GM18858 (cell line): ENCODE measurements at regions not wholly inside any gene's neighbourhood (a gene's known extent, or its start where the extent isn't known, plus 50 kb on each side); places are given as distances from the start of the nearest gene placed in this dataset.

Source experiments
- ATAC-seq: cut with Tn5 transposase; IDR thresholded peaks from one replicate; pipeline ENCODE4 v1.9.1; 2021; ENCODE audit not compliant: unreplicated experiment

GRCh38 chr13:89923736-89924135 is 1423.8 kb upstream of the MIR17HG start:
- ATAC-seq = no peak

DNA sequence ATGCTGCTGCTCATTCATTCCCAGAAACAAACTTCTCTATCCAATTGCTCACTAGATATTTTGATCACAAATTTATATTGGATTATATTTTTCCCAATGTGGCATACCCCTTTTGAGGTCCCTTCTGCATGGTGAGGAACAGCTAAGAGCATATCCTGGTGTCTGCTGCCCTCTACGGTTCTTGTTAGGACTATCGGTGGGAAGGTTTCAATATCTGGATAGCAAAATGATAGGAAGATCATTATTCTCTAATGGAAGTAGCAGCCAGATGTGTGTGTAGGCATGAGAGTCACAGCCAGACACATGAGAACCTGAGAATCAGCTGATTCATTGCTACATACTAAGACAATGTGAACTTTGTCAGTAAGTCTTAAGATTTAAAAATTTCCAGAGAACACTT is 1422.4 kb upstream of the MIR17HG start:
- ATAC-seq = no peak

DNA sequence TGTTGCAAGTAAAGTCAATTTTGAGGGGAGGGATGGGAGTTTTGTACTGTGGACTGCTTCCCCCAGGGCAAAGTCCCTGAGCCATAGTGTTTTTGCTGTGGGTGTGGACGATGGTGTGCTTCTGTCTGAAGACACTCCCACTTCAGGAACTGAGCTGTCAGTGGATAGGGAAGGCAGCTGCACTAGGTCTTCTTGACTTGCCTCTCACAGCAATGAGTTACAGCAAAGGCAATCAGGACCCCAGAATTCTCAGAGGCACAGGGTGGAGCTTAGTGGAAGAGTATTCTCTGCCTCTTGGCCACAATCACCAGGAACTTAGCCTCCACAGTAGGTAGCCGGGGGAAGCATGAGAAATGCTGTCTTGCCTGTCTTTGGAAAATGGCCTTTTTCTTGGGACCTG is 1416.6 kb upstream of the MIR17HG start:
- no peak for ATAC-seq

GRCh38 chr13:89932902-89933301 is 1414.6 kb upstream of the MIR17HG start:
- no peak for ATAC-seq

DNA sequence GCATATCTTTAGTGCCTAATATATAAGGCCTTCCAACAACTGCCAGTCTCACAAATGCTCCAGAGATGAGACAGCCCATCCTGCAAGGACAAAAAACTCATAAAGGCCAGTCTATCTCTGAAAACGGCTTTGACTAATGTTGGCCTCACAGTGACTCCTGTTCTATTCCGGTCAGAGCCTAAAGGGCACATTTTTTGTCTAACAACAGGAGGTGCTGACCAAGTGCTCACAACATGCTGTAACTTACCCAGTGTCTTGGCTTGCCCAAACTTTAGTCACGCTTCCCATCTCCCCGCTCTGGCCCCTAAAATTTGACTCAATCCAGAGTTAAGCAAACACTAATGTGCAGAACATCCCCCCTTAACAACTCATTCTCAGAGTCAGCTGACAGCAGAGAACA is 1411.2 kb upstream of the MIR17HG start:
- ATAC-seq = no peak

DNA sequence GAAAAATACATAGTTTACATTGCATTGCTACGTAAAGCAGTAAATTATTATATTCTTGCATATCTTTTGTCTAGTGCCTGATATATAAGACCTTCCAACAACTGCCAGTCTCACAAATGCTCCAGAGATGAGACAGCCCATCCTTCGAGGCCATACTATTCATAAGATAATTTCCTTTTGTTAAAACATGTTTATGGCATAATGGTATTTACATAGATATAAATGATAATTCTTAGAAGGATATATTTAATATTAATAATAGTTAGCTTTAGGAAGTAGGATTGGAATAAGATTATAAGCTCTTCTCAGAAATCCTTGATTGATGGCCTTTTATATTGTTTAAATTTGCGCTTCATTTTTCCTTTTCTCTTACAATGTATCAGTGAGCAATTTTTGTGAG is 1410.1 kb upstream of the MIR17HG start:
- no peak for ATAC-seq

DNA sequence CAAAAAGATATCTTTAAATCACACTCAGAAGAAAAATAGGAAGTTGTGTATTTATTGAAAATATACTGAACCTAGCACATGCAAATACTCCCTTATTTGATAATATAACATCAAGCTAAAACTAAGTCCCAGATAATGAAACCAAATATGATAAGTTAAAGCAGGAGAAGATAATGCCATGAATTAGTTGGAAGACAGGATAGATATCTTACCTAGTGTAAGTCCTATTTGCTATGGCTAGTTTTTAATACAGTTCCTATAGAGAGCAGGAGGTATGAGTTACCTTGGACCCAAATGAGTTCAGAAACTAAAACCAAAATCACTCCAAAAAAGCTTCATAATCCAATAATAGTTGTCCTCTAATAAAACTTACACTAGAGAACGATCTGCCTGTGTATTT is 1407.1 kb upstream of the MIR17HG start:
- ATAC-seq = no peak

- ATAC-seq = no peak
Observed at GRCh38 chr13:89943139-89943538, 1404.3 kb upstream of the MIR17HG start.

DNA sequence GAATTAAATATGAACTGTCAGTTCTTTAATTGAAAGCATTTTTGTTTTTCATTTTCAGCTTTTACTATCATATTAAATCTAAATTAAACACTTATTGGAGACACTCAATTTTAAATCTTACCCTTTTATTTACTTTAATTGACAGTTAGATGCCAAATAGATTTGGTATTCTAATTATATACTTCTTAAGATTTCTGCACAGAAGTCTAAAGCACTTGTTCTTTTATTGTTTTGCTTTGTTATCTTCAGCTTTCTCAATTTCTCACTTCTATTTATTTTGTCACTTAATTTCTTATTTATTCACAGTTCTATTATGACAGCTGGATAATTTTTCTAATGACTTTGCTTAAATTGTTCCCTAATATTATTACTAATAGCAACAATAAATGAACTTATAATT is 1397.3 kb upstream of the MIR17HG start:
- ATAC-seq = no peak

GRCh38 chr13:89951341-89951740 is 1396.1 kb upstream of the MIR17HG start:
- ATAC-seq = no peak

DNA sequence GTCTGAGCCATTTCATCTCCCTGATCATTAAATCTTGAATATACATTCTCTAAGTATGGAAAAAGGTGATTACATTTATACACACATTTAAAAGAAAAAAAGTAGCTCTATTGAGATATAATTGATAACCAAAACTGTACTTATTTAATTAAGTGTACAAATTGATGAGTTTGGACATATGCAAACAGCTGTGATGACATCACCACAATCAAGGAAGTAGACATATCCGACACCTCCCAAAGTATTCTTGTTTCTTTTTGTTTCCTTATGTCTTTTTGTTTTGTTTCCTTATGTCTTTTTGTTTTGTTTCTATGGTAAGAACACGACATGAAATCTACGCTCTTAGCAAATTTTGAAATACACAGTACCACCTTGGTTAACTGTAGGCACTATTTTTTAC is 1393.9 kb upstream of the MIR17HG start:
- no peak for ATAC-seq

- no peak for ATAC-seq
Observed at GRCh38 chr13:89955773-89956172, 1391.7 kb upstream of the MIR17HG start.

- ATAC-seq = no peak
Observed at GRCh38 chr13:89959074-89959473, 1388.4 kb upstream of the MIR17HG start.

GRCh38 chr13:89965252-89965651 is 1382.2 kb upstream of the MIR17HG start:
- no peak for ATAC-seq

DNA sequence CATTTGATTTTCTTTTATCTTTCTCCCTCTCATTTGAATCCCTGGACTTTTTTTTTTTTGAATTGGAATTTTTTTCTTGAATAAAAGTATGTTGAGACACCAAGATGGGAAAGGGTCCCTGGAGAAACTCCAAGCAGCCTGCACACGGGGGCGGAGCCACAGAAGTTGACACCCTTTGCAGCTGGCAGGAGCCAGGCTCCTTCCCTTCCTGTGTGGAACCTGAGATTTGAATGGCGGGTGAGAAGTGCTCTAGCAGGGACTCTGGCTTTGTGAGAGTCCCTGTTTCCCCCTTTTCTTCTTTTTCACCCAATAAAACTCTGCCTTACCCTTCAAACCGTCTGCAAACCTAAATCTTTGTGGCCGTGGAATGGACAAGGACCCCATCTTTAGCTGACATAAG is 1381.0 kb upstream of the MIR17HG start:
- ATAC-seq = no peak

DNA sequence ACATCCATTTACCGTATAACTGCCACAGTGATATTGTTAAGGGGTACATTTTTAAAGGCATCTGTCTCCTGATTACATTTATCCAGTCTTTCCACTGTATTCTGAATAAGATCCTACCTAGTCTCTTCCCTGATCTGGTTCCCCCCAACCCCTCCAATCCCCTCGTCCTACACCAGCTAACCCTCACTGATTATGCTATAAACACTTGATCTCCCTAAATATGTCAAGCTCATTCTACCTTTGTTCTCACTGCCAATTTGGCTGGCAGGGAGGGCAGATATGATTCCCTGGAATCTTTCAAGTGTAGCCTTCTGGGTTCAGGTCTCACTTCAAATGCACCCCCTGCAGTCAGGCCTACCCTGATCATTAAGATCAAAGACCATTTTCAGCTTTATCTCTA is 1379.8 kb upstream of the MIR17HG start:
- ATAC-seq = no peak

GRCh38 chr13:89968470-89968869 is 1379.0 kb upstream of the MIR17HG start:
- no peak for ATAC-seq

- ATAC-seq = no peak
Observed at GRCh38 chr13:89970353-89970709, 1377.2 kb upstream of the MIR17HG start.

- no peak for ATAC-seq
Observed at GRCh38 chr13:89977203-89977602, 1370.3 kb upstream of the MIR17HG start.

DNA sequence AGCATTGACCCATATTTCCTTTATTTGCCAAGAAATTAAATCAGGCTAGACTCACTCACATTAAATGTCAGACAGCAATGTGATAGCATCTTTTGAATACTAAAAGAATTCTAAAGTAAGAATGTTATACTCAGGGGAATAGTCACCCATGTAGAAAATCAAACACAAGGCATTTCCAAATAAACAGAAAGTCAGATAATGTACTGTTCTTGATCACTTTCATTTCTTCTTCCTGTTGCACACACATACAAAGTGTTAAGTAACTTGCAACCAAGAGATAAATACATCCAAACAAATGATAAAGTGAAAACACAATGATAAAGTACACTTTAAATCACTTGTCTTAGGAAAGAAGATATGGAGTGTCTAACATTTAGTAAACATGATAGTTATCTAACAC is 1366.6 kb upstream of the MIR17HG start:
- ATAC-seq = no peak

DNA sequence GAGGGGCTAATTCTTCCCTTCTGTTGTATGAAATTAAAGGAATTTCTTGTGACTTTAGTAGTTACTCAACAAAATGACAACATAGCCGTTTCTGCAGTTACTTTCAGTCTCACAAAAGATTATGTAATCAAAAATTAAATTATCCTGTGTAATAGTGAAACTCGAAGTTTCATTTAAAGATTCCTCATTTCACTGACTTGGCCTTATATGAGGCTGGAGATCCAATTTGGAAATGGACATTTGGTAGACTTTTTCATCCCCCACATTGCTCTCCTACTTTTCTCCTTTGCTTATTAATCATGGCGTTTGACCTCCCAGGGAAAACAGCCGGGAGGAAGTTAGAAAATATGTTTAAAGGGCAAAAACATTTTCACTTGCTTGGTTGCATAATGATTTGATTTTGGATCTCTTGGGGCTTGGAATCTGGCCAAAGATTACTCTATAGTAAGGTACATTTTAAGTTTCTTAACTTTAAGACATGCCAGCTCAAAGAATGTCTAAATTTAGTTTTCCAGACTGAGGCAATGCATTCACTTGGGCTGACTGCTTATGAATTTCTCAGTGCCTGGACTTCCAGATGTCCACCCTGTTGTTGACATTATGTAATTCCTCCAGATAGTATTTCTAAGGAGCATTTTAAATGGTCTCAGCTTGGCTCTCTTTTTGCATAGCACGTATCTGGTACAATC is 1364.9 kb upstream of the MIR17HG start:
- ATAC-seq = no peak

GRCh38 chr13:89988206-89988605 is 1359.3 kb upstream of the MIR17HG start:
- no peak for ATAC-seq

DNA sequence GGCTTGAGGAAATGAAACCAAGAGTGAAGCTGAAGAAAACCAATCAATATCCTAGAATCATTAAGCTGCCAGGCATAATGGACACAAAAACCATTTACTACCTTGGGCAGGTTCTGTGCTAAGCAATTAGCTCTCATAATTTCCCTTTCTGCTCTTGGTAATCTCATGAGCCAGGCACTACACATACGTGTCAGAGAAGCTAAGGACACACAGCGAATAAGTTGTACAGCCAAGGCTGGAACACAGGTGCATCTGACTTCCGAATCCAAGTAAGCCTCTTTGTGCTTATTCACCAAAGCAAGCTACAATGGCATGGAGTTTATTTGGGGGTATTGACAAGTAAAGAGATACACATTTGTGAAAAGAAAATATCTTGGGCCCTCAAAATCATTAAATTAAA is 1343.9 kb upstream of the MIR17HG start:
- no peak for ATAC-seq
